Amniotic epithelial cell (primary cell): ENCODE measurements at regions not wholly inside any gene's neighbourhood (a gene's known extent, or its start where the extent isn't known, plus 50 kb on each side); places are given as distances from the start of the nearest gene placed in this dataset.
"Not testable (repeated sequence)": the region's sequence is repeated elsewhere in the genome, so short reads cannot be mapped to it uniquely, and the experiment has no call there.

Source experiments
- DNase-seq: peaks from one replicate; pipeline ENCODE4 v3.0.0-alpha.2; 2010; ENCODE audit warnings: low read depth

GRCh38 chr19:31445406-31445805, 96.2 kb upstream of the TSHZ3 start:
- no peak for DNase-seq

GRCh38 chr19:31448221-31448657, 99.0 kb upstream of the TSHZ3 start:
- DNase-seq: peak; percentile 57

GRCh38 chr19:31449379-31449778, 100.1 kb upstream of the TSHZ3 start:
- DNase-seq: no peak

GRCh38 chr19:31450696-31451095, 101.5 kb upstream of the TSHZ3 start:
- no peak for DNase-seq

- DNase-seq: peak; percentile 21
Observed at GRCh38 chr19:31451686-31452330, 102.6 kb upstream of the TSHZ3 start.

GRCh38 chr19:31459430-31459829, 110.2 kb upstream of the TSHZ3 start:
- DNase-seq: no peak

- DNase-seq: no peak
Observed at GRCh38 chr19:31461814-31462539, 112.7 kb upstream of the TSHZ3 start.

- no peak for DNase-seq
Observed at GRCh38 chr19:31470229-31470939, 121.1 kb upstream of the TSHZ3 start.

- DNase-seq: no peak
Observed at GRCh38 chr19:31470952-31471351, 121.7 kb upstream of the TSHZ3 start.

GRCh38 chr19:31478241-31478640, 129.0 kb upstream of the TSHZ3 start:
- no peak for DNase-seq

- DNase-seq: no peak
Observed at GRCh38 chr19:31483226-31483857, 134.1 kb upstream of the TSHZ3 start.

GRCh38 chr19:31484858-31485410, 135.7 kb upstream of the TSHZ3 start:
- not testable (repeated sequence) for DNase-seq

- no peak for DNase-seq
Observed at GRCh38 chr19:31485472-31485871, 136.2 kb upstream of the TSHZ3 start.

GRCh38 chr19:31491242-31491641, 142.0 kb upstream of the TSHZ3 start:
- no peak for DNase-seq

GRCh38 chr19:31492050-31492449, 142.8 kb upstream of the TSHZ3 start:
- no peak for DNase-seq

GRCh38 chr19:31496076-31496475, 146.8 kb upstream of the TSHZ3 start:
- no peak for DNase-seq

GRCh38 chr19:31497709-31498108, 148.5 kb upstream of the TSHZ3 start:
- no peak for DNase-seq

- no peak for DNase-seq
Observed at GRCh38 chr19:31498781-31499180, 149.5 kb upstream of the TSHZ3 start.

GRCh38 chr19:31499281-31500196, 150.3 kb upstream of the TSHZ3 start:
- no peak for DNase-seq

GRCh38 chr19:31500197-31500830, 151.1 kb upstream of the TSHZ3 start:
- no peak for DNase-seq

GRCh38 chr19:31500946-31501345, 151.7 kb upstream of the TSHZ3 start:
- no peak for DNase-seq
